NAMALWA (cell line): ENCODE measurements at regions not wholly inside any gene's neighbourhood (a gene's known extent, or its start where the extent isn't known, plus 50 kb on each side); places are given as distances from the start of the nearest gene placed in this dataset.
"Not testable (repeated sequence)": the region's sequence is repeated elsewhere in the genome, so short reads cannot be mapped to it uniquely, and the experiment has no call there.

Experiments
- DNase-seq: peaks from one replicate; pipeline ENCODE4 v3.0.0-alpha.2; 2015; ENCODE audit warnings: low spot score

DNA sequence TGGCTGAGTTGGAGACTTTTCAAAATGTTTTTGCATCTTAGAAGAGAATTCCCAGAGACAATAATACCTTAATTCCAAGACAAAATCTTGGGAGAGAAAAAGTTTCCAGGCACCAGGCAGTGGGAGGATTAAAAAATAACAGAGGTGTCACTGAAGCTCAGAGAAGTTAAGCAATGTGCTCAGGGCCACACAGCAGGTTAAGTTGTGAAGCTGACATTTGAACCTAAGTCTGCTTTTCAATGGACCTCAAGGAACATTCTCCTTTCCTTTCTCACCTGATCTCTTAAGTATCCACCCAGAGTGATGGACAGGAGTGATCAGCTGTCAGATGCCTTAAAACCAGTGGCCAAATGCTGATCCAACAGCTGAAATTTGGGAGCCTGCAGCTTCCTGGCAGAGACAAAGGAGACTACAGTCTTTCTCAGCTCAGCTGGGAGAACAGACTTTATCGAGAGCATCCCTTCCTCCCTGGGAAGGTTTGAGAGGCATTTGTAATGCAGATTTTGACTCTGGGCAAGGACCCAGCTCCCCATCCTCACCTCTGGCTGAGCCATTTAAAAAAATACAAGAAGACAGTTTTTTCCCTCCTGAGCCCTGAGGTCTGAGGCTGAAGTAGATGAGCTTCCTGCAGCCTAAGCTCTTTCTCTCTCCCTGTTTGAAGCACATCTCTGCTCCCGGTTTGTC lies 174.9 kb upstream of the RPH3A start:
- DNase-seq: no peak

DNA sequence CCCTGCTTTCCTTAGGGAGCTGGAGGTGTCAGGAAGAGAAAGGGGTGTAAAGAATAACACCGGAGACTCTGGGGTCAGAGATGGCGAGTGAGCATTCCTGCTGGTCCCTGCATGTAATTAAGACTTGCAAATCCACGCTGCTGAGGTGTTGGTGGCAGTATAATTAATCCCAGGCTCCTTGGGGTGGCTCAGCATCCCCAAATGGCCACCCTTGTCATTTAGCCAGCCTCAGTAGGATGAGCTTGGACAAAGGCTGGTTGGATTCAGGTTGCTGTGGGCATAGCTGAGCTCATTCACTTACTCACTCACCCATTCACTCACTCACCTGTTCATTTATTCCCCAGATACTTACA lies 174.4 kb upstream of the RPH3A start:
- no peak for DNase-seq

DNA sequence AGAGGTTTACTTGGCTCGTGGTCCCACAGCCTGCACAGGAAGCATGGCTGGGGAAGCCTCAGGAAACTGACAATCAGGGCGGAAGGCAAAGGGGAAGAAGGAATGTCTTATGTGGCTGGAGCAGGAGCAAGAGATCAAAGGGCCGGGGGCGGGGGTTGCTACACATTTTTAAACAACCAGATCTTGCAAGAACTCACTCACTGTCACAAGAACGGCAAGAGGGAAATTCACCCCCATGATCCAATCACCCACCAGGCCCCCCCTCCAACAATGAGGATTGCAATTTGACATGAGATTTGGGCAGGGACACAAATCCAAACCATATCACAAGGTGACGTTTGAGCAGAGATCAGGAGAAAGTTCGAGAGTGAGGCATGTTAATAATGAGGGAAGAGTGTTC lies 163.7 kb upstream of the RPH3A start:
- no peak for DNase-seq

DNA sequence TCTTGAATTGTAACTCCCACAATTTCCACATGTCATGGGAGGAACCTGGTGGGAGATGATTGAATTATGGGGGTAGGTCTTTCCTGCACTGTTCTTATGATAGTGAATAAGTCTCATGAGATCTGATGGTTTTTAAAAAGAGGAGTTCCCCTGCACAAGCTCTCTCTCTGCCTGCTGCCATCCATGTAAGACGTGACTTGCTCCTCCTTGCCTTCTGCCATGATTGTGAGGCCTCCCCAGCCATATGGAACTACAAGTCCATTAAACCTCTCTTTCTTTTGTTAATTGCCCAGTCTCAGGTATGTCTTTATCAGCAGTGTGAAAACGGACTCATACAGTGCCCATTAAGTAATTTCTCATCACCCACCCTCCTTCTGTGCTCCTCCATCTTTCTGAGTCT lies 159.6 kb upstream of the RPH3A start:
- not testable (repeated sequence) for DNase-seq

DNA sequence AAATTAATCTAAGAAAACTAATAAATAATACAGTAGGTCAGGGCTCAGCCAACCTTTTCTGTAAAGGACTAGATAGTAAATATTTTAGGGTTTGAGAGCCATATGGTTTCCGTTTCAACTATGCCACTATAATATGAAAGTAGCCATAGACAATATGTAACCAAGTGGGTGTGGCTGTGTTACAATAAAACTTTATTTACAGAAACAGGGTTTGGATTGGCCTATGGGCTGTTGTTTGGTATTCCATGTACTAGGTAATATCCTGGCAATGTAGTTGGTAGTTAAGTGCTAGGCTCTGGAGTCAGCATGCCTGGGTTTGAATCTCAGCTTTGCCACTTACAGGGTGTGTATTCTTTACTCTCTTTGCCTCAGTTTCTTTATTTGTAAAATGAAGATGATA lies 156.5 kb upstream of the RPH3A start:
- no peak for DNase-seq

DNA sequence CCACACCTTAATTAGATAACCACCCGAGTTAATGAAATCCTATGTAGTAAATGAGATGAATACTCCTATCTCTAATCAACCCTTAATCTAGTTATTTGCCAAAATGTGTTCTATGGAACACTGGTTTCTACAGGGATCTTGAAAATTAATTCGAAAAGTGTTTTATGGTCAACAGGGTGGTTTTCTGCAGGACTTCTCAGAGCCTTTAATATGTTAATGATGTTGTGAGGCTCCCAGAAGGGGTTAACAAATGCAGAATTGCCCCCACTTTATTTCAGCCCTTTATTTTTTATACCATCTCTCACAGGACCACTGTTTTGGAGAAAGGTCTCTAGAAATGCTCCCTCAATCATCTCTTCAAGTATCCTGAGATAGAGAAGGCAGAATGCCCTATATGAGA lies 153.1 kb upstream of the RPH3A start:
- no peak for DNase-seq

DNA sequence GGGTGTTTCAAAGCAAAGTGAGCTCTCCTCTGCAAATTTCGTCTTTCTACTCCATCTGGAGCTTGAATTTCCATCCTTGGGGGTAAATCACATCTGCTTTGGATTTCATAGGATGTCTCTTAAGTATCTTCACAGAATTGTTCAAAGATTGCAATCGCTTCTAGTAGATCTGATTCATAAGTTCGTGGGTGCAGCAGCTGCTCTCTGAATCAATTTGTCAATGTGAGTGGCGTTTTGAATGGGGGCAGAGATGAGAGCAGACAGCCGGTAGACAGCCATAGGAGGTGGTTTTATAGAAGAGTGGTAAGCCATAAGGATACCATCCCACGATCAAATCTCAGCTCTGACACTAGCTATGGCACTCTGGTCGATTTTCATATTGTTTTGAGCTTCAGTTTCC lies 146.0 kb upstream of the RPH3A start:
- DNase-seq: no peak

DNA sequence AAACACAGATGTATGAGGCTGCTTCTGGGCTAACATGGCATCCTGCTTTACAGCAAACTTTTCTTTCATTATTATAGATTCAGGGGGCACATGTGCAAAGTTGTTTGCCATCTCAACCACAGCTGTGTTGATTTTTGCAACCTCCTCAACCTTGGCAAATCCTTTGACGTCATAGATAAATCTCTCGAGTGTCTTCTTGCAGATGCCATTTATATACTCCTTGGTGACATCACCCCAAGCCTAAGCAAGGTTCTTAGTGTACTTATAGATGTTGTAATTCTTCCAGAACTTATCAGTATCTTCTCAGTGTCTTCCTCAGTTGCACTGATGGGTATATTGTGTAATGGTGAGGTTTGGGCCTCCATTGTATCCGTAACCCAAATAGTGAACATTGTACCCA lies 135.4 kb upstream of the RPH3A start:
- no peak for DNase-seq

DNA sequence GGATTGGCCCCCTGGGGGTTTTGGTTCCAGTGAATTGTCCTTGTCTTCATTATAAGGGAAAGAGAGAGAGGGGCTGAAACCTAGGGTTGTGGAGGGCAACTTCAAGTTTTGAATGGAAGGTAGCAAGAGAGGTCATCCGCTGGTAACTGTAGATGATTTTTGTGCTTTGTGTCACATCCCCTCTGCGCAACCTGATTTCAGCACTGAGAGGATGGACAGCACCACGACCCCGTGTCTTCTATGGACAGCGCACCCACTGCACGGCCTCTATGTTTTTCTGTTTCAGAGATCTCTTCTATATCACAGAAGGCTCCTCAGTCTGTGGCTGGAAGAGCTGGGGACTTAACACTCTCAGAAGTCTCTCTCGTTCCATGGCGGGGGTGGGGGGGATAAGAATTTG lies 127.0 kb upstream of the RPH3A start:
- DNase-seq: peak; percentile 12

DNA sequence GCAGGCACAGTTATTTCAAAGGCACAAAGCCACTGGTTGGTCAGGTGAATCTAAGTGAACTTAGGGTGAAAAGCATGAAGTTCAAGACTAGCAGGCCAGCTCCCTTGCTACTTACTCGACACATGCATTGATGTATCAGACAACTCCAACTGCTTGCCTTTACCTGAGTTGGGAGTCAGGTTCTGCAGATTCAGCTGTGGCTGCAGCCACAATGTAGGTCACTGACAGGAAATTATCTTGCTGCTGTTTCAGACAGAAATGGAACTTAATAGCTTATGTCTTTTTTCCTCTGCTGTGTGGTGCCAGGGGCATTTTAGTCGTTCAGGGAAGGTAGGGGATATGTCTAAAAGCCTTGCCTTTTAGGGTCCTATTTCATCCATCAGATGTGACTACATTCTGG lies 125.6 kb upstream of the RPH3A start:
- no peak for DNase-seq

DNA sequence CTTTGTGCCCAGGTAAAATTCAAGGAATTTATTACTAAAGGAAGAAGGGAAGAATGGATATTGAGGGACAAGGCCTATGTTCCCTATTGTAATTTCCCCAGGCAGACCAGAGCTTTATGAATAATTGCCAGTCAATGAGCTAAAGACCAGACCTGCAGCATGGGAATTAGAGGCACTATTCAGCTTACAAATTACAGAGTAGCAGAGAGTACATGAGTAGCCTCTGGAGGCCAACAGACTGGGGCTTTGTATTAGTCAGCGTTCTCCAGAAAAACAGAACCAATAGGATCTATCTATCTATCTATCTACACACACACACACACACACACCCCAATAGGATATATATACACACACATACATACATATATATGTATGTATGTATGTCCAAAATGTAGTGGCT lies 120.0 kb upstream of the RPH3A start:
- no peak for DNase-seq

DNA sequence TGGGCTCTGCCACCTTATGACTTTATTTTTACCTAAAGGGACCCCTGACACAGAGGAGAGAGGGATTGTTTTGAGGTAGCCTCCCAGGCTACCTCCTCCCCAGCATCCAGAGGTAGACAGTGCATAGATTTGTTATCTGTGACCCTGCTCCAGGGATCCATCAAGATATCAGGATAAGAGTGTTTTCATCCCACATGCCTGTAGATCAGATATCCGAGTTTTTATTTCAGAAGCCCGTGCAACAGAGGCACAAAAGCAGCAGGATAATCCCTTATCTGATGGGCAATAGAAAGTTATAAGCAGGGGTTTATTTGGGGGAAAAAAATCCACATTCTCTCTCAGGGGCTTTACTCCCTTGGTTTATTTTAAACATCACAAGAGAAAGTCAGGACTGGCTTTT lies 117.0 kb upstream of the RPH3A start:
- DNase-seq: no peak

DNA sequence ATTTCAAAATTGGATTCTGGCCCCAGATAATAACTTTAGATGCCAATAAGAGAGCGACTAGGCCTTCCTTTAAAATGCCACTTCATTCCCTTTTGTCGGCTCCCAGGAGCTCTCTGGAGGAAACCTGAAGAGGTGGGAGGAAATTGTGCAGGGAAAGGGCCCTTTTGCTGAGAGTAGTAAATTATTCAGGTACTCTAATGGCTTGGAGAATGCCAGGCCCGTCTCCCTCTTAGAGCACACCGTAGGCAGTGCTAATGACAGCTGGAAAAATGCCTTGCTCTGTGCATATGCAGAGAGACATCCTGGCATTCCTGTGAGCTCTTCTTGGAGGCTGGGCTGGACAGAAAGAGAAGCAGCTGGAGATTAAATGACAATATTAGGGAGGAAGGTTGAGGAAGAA lies 115.0 kb upstream of the RPH3A start:
- DNase-seq: no peak

DNA sequence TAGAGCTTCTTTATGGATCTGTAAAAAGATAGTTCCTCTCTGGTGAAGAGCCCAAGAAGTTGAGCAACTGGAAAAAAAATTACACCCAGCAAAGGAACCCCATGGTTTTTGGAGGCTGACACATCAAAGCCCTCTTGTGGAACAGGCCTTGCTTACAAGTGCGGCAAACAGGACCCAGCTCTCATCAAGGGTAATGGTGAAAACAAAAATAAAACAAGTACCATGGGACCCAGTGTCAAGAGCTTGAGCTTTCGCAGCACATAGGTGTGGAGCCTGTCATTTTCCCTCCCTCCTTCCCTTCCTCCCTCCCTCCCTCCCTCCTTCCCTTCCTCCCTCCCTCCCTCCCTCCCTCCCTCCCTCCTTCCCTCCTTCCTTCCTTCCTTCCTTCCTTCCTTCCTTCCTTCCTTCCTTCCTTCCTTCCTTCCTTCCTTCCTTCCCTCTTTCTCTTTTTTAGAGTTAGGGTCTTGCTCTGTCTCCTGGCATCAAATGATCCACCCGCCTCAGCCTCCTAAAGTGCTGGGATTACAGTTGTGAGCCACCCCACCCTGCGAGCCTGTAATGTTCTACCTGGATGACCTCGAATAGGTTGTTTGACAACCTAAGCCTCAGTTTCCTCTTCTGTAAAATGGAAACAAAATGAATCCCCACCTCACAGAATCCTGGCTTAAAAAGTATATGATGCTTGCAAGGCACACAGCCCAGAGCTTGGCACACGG lies 114.3 kb upstream of the RPH3A start:
- DNase-seq: no peak

DNA sequence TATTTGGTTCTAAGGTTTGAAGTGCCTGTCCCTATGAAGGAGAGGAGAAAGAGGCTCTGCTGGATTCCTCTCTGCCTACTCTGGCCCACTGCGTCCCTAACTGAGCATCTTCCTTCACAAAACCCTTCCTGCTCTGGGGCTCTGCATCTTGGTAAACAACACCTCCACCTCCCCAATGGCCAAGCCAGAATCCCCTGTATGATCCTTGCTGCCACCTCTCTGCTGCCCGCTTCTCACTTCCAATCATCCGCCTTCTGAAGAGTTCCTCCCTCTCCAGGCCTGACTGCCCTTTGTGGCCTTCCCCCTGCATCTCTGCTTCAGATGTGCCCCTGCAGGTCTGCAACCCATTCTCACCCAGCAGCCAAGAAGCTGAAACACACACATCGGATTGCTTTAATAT lies 110.6 kb upstream of the RPH3A start:
- no peak for DNase-seq

DNA sequence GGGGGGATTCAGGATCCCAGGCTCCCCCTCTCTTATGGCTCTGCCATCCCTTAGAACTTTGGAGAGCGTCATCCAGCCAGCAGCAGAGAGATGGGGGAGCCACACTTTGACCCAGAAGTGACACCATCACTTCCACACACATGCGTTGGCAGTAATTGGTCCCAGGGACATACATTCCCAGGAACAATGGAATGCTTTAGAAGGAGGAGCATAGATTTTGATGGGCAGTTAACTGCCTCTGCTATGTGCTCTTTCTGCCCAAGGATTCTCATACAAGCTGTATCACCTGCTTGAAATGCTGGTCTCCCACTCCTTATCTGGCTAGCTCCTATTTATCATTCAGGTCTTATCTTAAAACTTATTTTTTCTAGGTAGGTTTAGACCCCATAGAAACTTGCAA lies 109.0 kb upstream of the RPH3A start:
- DNase-seq: no peak

DNA sequence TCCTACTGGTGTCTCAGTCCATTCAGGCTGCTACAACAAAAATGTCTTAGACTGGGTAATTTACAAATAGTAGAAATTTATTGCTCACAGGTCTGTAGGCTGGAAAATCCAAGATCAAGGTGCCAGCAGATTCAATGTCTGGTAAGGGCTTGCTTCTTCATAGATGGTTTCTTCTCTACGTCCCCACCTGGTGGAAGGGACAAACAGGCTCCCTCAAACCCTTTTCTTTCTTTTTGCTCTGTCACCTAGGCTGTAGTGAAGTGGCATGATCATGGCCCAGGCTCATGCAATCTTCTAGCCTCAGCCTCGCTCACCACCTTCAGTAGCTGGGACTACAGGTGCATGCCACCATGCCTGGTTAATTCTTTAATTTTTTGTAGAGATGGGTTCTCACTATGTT lies 106.8 kb upstream of the RPH3A start:
- peak; percentile 23 for DNase-seq

DNA sequence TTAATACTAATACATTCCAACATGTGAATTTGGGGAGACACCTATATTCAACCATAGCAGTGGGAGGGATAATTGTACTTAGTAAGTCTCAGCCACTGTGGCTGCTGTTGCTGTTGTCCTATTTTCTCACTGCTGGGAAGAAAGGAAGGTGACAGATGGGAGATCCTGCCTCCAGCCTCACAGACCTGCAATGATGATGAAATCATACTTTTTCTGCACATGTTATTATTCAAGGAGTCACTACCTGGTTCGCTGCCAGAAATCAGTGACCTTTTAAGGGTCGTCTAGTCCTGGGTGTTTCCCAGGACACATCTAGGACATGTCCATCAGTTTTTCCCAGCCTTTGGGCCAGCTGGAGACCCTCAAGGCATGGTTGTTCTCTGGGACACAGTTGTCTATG lies 106.2 kb upstream of the RPH3A start:
- no peak for DNase-seq

DNA sequence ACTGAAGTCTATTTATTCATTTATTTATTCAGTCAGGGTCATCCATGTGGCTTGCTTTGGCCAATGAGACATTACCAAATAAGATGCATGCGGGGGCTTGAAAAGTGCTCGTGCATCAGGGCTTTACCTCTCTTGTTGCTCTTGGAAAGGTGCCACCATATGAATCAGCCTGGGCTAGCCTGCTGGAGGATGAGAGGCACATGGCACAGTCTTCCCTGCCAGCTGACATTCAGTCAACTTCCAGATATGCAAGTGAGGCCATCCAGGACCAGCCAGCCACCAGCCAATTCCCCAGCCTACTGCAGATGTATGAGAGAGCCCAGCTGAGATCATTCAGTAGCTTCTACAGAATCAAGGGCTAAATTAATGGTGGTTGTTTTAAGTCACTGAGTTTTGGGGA lies 105.2 kb upstream of the RPH3A start:
- DNase-seq: no peak

DNA sequence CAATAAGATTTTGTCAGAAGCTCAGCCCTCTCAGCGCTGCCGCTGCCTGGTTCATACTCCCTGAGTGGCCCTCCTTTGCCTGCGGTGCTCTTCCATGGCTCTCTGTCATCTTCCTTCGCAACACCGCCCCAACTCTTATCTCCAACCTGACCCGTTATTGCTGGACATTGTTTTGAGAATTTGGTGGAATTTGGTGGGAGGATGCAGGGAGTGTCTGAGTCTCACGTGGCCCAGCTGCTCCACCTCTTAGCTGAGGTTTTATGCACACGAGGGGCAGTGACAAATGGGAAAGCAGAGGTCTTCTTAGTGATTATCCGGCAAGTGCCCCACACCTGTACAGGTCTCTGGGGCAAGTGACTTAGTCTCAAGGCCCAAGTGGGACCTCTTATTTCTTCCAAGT lies 97.5 kb upstream of the RPH3A start:
- no peak for DNase-seq

DNA sequence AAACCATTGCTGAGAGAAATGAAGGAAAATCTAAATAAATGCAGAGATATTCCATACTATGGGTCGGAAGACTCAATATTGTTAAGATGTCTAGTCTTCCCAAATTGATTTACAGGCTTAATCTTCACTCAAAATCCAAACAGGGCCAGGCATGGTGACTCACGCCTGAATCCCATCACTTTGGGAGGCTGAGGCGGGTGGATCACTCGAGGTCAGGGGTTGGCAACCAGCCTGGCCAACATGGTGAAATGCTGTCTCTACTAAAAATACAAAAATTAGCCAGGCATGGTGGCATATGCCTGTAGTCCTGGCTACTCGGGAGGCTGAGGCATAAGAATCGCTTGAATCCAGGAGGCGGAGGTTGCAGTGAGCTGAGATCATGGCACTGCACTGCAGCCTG lies 94.1 kb upstream of the RPH3A start:
- not testable (repeated sequence) for DNase-seq

DNA sequence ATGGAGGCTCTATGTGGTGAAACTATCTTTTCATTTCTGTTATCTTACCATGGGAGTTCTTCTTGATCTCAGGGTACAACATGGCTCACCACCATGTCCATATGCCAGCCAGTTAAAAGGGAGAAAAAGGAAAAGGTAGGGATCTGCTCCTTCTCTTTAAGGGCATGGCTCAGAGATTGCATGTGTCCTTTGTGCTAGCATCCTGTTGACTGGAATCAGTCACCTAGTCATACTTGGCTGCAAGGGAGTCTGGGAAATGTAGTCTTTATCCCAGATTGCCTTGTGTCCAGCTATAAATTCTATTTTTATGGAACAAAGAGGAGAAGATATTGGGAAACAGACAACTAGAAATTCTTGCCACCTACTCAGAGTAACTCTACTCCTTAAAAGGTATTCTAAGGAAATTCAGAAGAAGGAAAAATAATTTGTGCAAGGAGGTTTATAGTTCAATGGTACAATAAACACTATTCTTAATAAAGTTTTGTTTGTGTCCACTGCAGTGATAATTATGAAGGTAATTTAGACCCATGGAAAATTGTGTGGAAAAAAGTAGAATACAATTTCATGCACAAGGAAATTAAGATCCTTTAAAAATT lies 86.4 kb upstream of the RPH3A start:
- DNase-seq: no peak

DNA sequence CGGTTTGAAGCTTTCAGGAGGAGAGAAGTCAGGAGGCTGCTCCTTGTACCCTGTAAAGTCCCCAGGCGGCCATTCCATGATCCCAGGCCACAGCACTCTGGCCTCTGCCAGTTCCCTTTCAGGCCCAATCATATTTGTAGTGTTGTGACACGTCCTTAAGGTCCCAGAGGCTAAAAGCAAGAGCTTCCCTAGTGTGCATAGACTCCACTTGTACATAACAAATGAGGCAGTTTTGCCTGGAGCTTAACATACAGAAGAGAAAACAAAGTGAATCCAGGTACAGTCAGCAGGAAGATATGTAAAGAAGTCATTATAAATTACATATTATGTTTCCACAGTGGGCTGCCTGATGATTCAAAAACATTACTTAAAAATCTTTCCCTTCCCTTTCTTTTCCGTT lies 81.1 kb upstream of the RPH3A start:
- no peak for DNase-seq

DNA sequence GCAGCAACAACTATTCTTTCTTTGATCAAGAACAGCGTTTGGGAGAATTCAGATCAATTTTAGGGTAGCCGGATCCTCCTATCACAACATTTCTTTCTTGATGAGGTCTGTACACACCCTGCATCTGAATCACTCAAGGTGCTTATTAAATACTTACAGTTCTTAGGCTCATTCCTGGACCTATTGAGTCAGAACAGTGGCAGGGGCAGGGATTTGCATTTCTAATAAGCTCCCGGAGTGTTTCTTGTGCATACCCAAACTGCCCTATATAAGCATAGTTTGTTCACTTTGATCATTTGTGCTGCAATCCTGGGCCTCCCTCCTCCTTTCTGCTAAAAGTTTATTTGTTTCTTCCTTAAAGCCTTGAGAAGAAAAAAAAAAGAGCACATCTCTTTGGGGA lies 80.5 kb upstream of the RPH3A start:
- no peak for DNase-seq
